ENCODE measurements at regions not wholly inside any gene's neighbourhood (a gene's known extent, or its start where the extent isn't known, plus 50 kb on each side); places are given as distances from the start of the nearest gene placed in this dataset.

GRCh38 chr4:152169683-152170082 is 366.2 kb downstream of the FBXW7 start:
- DNase-seq (ENCODE audit: low read depth, low spot score) = no peak
- POLR2A ChIA-PET = no interaction called here
- no peak for TF ChIP-seq CTCF (IDR thresholded peaks at IDR 0.05; ENCODE audit: insufficient read depth, low read length, missing control alignments)
- no peak overlapping the region for H3K4me3 ChIP-seq (ENCODE audit: low read depth, low read length)
- CTCF ChIA-PET = no interaction called here

GRCh38 chr4:152168987-152169616 is 366.8 kb downstream of the FBXW7 start:
- ChIA-PET POLR2A (no interaction called here), CTCF (no interaction called here)
- TF ChIP-seq CTCF (IDR thresholded peaks at IDR 0.05; ENCODE audit: insufficient read depth, low read length, missing control alignments) = no peak
- no peak for DNase-seq (ENCODE audit: low read depth, low spot score)
- no peak overlapping the region for H3K4me3 ChIP-seq (ENCODE audit: low read depth, low read length)

GRCh38 chr4:152166567-152166966 is 369.3 kb downstream of the FBXW7 start:
- no peak overlapping the region for H3K4me3 ChIP-seq (ENCODE audit: low read depth, low read length)
- POLR2A ChIA-PET = no interaction called here
- DNase-seq (ENCODE audit: low read depth, low spot score) = no peak
- TF ChIP-seq CTCF (IDR thresholded peaks at IDR 0.05; ENCODE audit: insufficient read depth, low read length, missing control alignments) = no peak
- CTCF ChIA-PET = no interaction called here

- no peak overlapping the region for H3K4me3 ChIP-seq (ENCODE audit: low read depth, low read length)
- ChIA-PET POLR2A (no interaction called here), CTCF (no interaction called here)
- TF ChIP-seq CTCF (IDR thresholded peaks at IDR 0.05; ENCODE audit: insufficient read depth, low read length, missing control alignments) = no peak
- DNase-seq (ENCODE audit: low read depth, low spot score) = no peak
Measured at GRCh38 chr4:152165846-152166245, 370.0 kb downstream of the FBXW7 start.

- ChIA-PET POLR2A (no interaction called here), CTCF (no interaction called here)
- no peak for TF ChIP-seq CTCF (IDR thresholded peaks at IDR 0.05; ENCODE audit: insufficient read depth, low read length, missing control alignments)
- no peak overlapping the region for H3K4me3 ChIP-seq (ENCODE audit: low read depth, low read length)
- DNase-seq (ENCODE audit: low read depth, low spot score) = no peak
Measured at GRCh38 chr4:152165146-152165545, 370.7 kb downstream of the FBXW7 start.

- ChIA-PET CTCF (no interaction called here), POLR2A (no interaction called here)
- TF ChIP-seq CTCF (IDR thresholded peaks at IDR 0.05; ENCODE audit: insufficient read depth, low read length, missing control alignments) = no peak
- no peak for DNase-seq (ENCODE audit: low read depth, low spot score)
- H3K4me3 ChIP-seq (ENCODE audit: low read depth, low read length) = no peak overlapping the region
Measured at GRCh38 chr4:152164561-152164960, 371.3 kb downstream of the FBXW7 start.
